HUES48 (cell line): ENCODE measurements at regions not wholly inside any gene's neighbourhood (a gene's known extent, or its start where the extent isn't known, plus 50 kb on each side); places are given as distances from the start of the nearest gene placed in this dataset.
"Not testable (repeated sequence)": the region's sequence is repeated elsewhere in the genome, so short reads cannot be mapped to it uniquely, and the experiment has no call there.

Experiments used
- H3K27ac ChIP-seq: one replicate; pipeline ENCODE4 v1.7.0; 2013; ENCODE audit warnings: low read depth, low read length, inconsistent platforms
- H3K27me3 ChIP-seq: 2 replicates; pipeline ENCODE4 v1.6.1; 2013; ENCODE audit warnings: mild to moderate bottlenecking, low read length; ENCODE audit not compliant: control insufficient read depth, insufficient read depth
- H3K36me3 ChIP-seq: 2 replicates; pipeline ENCODE4 v1.6.1; 2013; ENCODE audit warnings: low read length; ENCODE audit not compliant: control insufficient read depth, insufficient read depth
- H3K4me1 ChIP-seq: 2 replicates; pipeline ENCODE4 v1.6.1; 2013; ENCODE audit warnings: mild to moderate bottlenecking, low read length; ENCODE audit not compliant: control insufficient read depth, insufficient read depth
- H3K4me3 ChIP-seq: 2 replicates; pipeline ENCODE4 v1.5.1; 2013; ENCODE audit warnings: mild to moderate bottlenecking, low read depth, low read length
- H3K9ac ChIP-seq: 2 replicates; pipeline ENCODE4 v1.6.1; 2013; ENCODE audit warnings: mild to moderate bottlenecking, low read depth, low read length, moderate library complexity
- H3K9me3 ChIP-seq: 2 replicates; pipeline ENCODE4 v1.6.1; 2013; ENCODE audit warnings: low read length; ENCODE audit not compliant: control insufficient read depth, insufficient read depth

- Histone ChIP-seq H3K4me1 (no peaks in the 10 kb centered on the region), H3K36me3 (no peaks in the 10 kb centered on the region), H3K27me3 (no peaks in the 10 kb centered on the region), H3K9ac (no peak overlapping the region), H3K9me3 (no peaks in the 10 kb centered on the region; the same call in 1 of the 2 replicates), H3K4me3 (no peak overlapping the region), H3K27ac (no peak overlapping the region)
Observed at GRCh38 chr4:170940043-170940724, 850.4 kb upstream of the AADAT start.

GRCh38 chr4:170938588-170938987, 848.8 kb upstream of the AADAT start:
- Histone ChIP-seq H3K9me3 (no peaks in the 10 kb centered on the region; the same call in 1 of the 2 replicates), H3K4me1 (no peaks in the 10 kb centered on the region), H3K9ac (no peak overlapping the region), H3K4me3 (no peak overlapping the region), H3K27me3 (no peaks in the 10 kb centered on the region), H3K36me3 (no peaks in the 10 kb centered on the region), H3K27ac (no peak overlapping the region)

GRCh38 chr4:170931321-170931720, 841.6 kb upstream of the AADAT start:
- no peaks in the 10 kb centered on the region for H3K4me1 ChIP-seq
- no peaks in the 10 kb centered on the region for H3K36me3 ChIP-seq
- H3K9ac ChIP-seq, result no peak overlapping the region
- no peak overlapping the region for H3K4me3 ChIP-seq
- no peaks in the 10 kb centered on the region for H3K9me3 ChIP-seq
- no peaks in the 10 kb centered on the region for H3K27me3 ChIP-seq
- H3K27ac ChIP-seq, result no peak overlapping the region

- no peak overlapping the region for H3K4me3 ChIP-seq
- H3K27me3 ChIP-seq, result no peaks in the 10 kb centered on the region
- no peak overlapping the region for H3K9ac ChIP-seq
- H3K4me1 ChIP-seq, result peaks cover 13% of the 10 kb centered on the region
- H3K9me3 ChIP-seq, result peaks cover 13% of the 10 kb centered on the region
- no peak overlapping the region for H3K27ac ChIP-seq
- H3K36me3 ChIP-seq, result no peaks in the 10 kb centered on the region
Observed at GRCh38 chr4:170888660-170889059, 798.9 kb upstream of the AADAT start.

- Histone ChIP-seq H3K27ac (no peak overlapping the region), H3K9me3 (peaks cover 5% of the 10 kb centered on the region), H3K4me1 (peaks cover 13% of the 10 kb centered on the region), H3K9ac (no peak overlapping the region), H3K36me3 (no peaks in the 10 kb centered on the region), H3K27me3 (no peaks in the 10 kb centered on the region), H3K4me3 (no peak overlapping the region)
Observed at GRCh38 chr4:170887396-170887795, 797.6 kb upstream of the AADAT start.

- Histone ChIP-seq H3K4me1 (peaks cover 13% of the 10 kb centered on the region), H3K9ac (no peak overlapping the region), H3K36me3 (no peaks in the 10 kb centered on the region), H3K27me3 (no peaks in the 10 kb centered on the region), H3K9me3 (peaks cover 4% of the 10 kb centered on the region; the same call in 1 of the 2 replicates), H3K4me3 (peak overlapping the region; percentile 5; the same call in 1 of the 2 replicates), H3K27ac (peak overlapping the region; percentile 71)
Observed at GRCh38 chr4:170884969-170885570, 795.3 kb upstream of the AADAT start.

GRCh38 chr4:170881646-170882045, 791.9 kb upstream of the AADAT start:
- H3K9me3 ChIP-seq, H3K27me3 ChIP-seq, H3K27ac ChIP-seq, H3K4me3 ChIP-seq, H3K36me3 ChIP-seq, H3K9ac ChIP-seq: not testable (repeated sequence)
- H3K4me1 ChIP-seq, result peaks cover 13% of the 10 kb centered on the region

GRCh38 chr4:170875868-170876267, 786.1 kb upstream of the AADAT start:
- Histone ChIP-seq H3K9me3 (no peaks in the 10 kb centered on the region), H3K36me3 (no peaks in the 10 kb centered on the region), H3K9ac (no peak overlapping the region), H3K4me1 (no peaks in the 10 kb centered on the region), H3K4me3 (no peak overlapping the region), H3K27me3 (no peaks in the 10 kb centered on the region), H3K27ac (no peak overlapping the region)

GRCh38 chr4:170872794-170873193, 783.0 kb upstream of the AADAT start:
- Histone ChIP-seq H3K4me3 (no peak overlapping the region), H3K27me3 (no peaks in the 10 kb centered on the region), H3K9ac (no peak overlapping the region), H3K9me3 (no peaks in the 10 kb centered on the region), H3K27ac (no peak overlapping the region), H3K4me1 (no peaks in the 10 kb centered on the region), H3K36me3 (no peaks in the 10 kb centered on the region)

- H3K4me3 ChIP-seq, result no peak overlapping the region
- no peak overlapping the region for H3K9ac ChIP-seq
- no peaks in the 10 kb centered on the region for H3K4me1 ChIP-seq
- no peaks in the 10 kb centered on the region for H3K36me3 ChIP-seq
- H3K27me3 ChIP-seq, result no peaks in the 10 kb centered on the region
- no peak overlapping the region for H3K27ac ChIP-seq
- no peaks in the 10 kb centered on the region for H3K9me3 ChIP-seq
Observed at GRCh38 chr4:170868170-170868569, 778.4 kb upstream of the AADAT start.

- no peaks in the 10 kb centered on the region for H3K9me3 ChIP-seq
- H3K4me1 ChIP-seq, result no peaks in the 10 kb centered on the region
- no peak overlapping the region for H3K27ac ChIP-seq
- H3K36me3 ChIP-seq, result no peaks in the 10 kb centered on the region
- H3K9ac ChIP-seq, result no peak overlapping the region
- no peak overlapping the region for H3K4me3 ChIP-seq
- no peaks in the 10 kb centered on the region for H3K27me3 ChIP-seq
Observed at GRCh38 chr4:170854097-170854496, 764.3 kb upstream of the AADAT start.
